Islet precursor cell (in vitro differentiated cells): ENCODE measurements at regions not wholly inside any gene's neighbourhood (a gene's known extent, or its start where the extent isn't known, plus 50 kb on each side); places are given as distances from the start of the nearest gene placed in this dataset.
"Not testable (repeated sequence)": the region's sequence is repeated elsewhere in the genome, so short reads cannot be mapped to it uniquely, and the experiment has no call there.

Experiments
- DNase-seq: peaks from one replicate; pipeline ENCODE4 v3.0.0-alpha.2; 2018

DNA sequence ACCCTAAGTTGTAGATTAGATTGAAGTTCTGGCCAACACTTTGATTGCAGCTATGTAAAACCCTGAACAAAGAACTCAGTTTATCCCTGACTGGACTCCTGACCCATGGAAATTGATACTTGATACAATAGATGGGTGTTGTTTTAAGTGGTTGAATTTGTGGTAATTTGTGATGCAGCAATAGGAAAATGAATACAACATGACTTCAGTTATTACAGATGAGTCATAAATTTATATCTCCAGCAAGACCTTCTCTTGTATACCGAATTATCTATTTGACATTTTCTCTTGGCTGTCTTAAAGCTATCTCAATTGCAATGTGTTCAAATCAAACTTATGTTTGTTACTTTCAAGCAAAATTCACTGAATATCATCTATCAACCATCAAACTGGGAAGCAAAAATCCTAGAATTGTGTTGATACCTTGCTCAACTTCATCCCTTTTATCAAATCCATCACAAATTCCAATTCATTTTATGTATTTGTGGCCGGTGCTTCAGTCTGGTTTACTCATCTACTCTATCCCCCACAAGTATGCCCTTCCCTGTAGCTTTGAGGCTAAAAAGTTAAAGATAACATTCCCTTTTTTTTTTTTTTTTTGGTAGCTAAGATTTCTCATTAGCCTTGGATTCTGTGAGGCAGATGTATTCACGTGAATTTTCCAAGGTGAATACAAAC, 129.4 kb upstream of the CENPW start:
- DNase-seq = no peak

GRCh38 chr6:126217497-126217896, 122.4 kb upstream of the CENPW start:
- DNase-seq = no peak

GRCh38 chr6:126220901-126221300, 119.0 kb upstream of the CENPW start:
- DNase-seq = not testable (repeated sequence)

DNA sequence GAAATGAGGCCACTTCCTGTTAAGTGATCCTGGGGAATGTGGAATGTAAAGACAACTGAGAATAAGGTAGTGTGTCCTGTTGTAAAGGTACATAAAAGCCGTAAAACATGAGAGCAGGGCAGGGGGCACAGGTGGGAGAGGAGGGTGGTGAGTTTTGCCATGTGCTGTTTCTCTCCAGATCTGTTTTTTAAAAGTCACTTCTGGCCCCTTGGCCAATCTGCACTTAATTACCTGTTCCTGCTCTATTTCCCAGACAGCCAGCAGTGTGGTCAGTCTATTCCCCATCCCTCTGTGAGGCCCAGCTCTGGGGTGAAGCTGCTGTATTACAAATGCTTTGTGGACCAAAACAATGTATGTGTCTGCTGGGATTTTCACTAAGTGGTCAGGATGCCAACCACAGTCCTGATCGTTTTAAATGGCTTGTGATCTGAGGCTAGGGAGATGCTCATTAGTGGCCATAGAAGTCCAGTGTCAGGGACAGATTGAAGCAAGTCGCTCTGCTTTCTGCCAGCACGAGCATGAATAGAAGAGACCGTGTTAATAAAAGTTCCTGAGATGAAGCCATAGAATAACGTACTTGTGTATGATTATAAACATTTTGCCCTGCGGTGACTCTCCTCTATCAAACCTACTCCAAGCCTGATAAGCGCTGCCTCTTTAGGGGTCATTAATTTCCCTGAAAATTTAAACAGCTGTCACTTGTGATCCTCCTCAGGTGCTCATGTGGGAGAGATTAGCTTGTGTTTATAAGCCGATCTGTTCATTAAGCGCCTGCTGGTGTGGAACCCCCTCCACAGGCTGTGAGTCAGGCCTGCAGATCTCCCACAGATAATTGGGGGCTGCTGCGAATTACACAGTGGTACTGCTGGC, 111.8 kb upstream of the CENPW start:
- peak; percentile 81 for DNase-seq

DNA sequence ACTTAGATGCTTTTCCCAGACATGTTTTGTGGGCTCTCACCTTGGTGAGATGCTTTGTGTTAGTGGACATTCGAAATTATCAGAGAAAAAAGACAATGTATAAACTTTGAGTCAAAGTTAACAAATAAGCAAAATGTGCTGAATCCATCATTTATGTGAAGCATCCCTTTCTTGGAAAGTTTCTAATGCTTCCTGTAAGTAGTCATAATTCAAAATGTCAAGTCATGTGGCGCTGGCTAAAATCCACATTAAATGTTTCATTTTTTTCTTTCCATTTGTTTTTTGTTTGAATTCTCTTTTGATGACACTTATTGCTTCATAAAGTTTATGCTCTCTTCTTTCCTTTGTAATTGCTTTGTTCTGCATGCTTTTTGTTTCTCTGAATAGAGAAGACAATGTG, 107.2 kb upstream of the CENPW start:
- DNase-seq = no peak

- DNase-seq = no peak
Observed at GRCh38 chr6:126233192-126233591, 106.7 kb upstream of the CENPW start.

GRCh38 chr6:126235363-126235762, 104.6 kb upstream of the CENPW start:
- no peak for DNase-seq

DNA sequence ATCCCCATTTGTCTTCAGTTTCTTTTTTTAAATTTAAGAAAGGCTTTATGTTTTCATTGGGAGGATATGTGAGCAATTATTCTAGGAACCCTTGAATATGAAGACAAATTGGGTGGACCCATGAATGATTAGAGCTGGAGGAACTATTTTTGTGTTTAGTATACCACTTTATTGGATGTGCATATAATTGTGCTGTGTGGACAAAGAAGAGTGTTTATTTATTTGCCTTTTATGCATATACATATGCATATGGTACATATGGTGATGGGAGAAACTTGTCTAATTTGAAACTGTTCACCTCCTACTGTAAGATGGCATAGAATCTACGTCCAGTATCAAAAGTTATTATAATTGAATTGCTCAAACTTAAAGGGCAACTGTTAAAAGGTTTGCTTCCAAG, 94.8 kb upstream of the CENPW start:
- DNase-seq = no peak

DNA sequence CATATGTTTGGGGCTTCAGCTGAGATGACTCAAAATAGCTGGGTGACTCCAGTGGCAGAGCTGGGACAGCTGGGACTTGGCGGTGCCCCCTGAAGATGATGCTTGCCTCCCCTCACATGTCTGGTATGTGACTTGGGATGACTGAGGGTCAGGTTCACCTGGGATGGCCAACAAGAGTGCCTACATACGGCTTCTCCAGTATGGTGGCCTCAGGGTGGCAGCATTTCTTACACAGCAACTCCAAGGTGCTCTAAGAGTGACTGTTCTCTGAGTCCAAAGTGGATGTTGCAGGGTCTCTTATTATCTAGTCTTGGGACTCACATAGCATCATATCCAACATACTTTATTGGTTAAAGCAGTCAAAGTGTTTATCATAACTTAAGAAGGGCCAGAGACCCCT, 87.8 kb upstream of the CENPW start:
- peak; percentile 58 for DNase-seq

GRCh38 chr6:126253431-126253830, 86.5 kb upstream of the CENPW start:
- DNase-seq = no peak

GRCh38 chr6:126258150-126258549, 81.8 kb upstream of the CENPW start:
- no peak for DNase-seq

GRCh38 chr6:126261792-126262421, 78.0 kb upstream of the CENPW start:
- no peak for DNase-seq

GRCh38 chr6:126264265-126264664, 75.7 kb upstream of the CENPW start:
- no peak for DNase-seq

DNA sequence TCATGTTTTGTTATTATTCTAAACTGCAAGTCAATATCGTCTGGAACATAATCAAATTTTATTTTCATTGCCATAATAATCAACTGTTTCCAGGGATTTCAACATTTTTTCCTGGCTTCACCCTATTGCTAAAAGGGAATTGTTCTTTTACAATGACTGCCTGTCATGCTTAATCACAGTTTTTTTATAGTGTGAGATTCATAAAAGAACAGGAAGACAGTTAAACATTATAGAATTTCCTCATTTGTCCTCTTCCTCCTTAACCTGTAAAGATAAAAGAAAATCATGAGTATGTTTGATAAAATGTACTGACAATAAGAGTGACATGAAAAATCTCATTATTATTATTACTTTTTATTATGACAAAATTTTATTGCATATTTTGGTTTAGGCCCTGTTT, 73.3 kb upstream of the CENPW start:
- no peak for DNase-seq

DNA sequence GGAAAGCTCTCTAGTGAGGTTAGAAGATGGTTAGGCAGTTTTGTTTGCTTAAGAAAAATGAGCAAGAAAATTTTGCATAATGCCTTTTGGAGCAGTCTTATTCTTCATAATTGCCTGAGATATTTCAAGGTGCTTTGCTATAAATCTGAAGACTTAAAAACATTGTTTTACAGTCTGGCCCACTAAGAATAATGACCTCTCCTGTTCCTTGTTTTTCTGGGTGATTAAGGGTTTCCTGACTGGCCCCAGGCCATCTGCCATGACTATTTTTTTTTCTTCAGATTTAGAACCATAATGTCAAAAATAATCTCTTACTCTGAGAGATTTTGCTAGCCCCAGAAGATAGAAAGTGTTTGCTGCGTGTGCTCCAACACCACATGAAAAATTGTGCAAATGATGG, 72.3 kb upstream of the CENPW start:
- no peak for DNase-seq

DNA sequence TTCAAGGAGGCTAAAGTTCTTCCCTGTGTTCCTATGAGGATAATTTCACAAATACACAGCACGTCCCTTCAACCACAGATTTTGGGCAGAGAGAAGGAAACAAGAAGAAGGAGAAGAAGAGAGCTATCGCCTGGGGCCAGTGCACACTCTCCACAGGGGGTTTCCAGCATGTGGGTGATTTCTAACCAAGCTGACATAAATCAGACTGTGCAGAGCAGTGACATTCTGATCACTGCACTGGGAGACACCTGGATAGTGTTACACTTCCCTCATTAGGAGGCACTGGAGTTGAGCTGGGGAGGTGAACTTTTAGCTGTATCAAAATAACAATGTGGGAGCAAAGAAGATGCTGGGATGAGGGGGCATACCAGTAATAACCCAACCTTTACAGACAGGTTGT, 71.8 kb upstream of the CENPW start:
- peak; percentile 67 for DNase-seq

GRCh38 chr6:126280287-126280686, 59.6 kb upstream of the CENPW start:
- DNase-seq = no peak

- DNase-seq = no peak
Observed at GRCh38 chr6:126285871-126286365, 54.0 kb upstream of the CENPW start.
